ENCODE measurements at regions not wholly inside any gene's neighbourhood (a gene's known extent, or its start where the extent isn't known, plus 50 kb on each side); places are given as distances from the start of the nearest gene placed in this dataset.

DNA sequence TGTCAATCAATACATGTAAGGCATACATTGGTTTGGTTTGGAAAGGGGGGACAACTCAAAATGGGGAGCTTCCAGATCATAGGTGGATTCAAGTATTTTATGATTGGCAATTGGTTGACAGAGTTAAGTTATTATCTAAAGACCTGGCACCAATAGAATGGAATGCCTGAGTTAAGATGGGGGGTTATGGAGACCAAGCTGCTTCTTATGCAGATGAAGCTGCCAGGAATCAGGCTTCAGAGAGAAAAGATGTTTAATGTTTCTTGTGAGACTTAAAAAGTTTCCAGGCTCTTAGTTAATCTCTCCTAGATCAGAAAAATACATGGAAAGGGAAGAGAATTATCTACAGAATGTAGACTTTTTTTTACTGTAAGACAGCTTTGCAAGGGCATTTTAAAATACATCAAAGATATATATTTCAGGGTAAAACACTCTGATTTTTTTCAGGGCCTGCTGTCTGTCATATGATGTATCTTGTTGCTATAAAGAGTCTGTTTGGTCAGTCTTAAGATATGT is 1343.2 kb upstream of the LRRTM1 start:
- TF ChIP-seq, protein P1, sequence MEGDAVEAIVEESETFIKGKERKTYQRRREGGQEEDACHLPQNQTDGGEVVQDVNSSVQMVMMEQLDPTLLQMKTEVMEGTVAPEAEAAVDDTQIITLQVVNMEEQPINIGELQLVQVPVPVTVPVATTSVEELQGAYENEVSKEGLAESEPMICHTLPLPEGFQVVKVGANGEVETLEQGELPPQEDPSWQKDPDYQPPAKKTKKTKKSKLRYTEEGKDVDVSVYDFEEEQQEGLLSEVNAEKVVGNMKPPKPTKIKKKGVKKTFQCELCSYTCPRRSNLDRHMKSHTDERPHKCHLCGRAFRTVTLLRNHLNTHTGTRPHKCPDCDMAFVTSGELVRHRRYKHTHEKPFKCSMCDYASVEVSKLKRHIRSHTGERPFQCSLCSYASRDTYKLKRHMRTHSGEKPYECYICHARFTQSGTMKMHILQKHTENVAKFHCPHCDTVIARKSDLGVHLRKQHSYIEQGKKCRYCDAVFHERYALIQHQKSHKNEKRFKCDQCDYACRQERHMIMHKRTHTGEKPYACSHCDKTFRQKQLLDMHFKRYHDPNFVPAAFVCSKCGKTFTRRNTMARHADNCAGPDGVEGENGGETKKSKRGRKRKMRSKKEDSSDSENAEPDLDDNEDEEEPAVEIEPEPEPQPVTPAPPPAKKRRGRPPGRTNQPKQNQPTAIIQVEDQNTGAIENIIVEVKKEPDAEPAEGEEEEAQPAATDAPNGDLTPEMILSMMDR (IDR thresholded peaks at IDR 0.05), result no peak
- no peak for TF ChIP-seq POLR2A (IDR thresholded peaks at IDR 0.05)

Data from heart left ventricle (tissue), 13 donors.